Lower leg skin (tissue), 4 donors: ENCODE measurements at regions not wholly inside any gene's neighbourhood (a gene's known extent, or its start where the extent isn't known, plus 50 kb on each side); places are given as distances from the start of the nearest gene placed in this dataset.

Experiments
- DNase-seq, 2 donors: peaks; one replicate each; pipeline ENCODE4 v3.0.0-alpha.2; 2019; ENCODE audit warnings: low spot score in 2 of 2
- H3K4me3 ChIP-seq: fragments of 200-600 bp; sonication (generic); 2 replicates; pipeline ENCODE4 v1.5.1; 2017; ENCODE audit warnings: mild to moderate bottlenecking, low read depth; ENCODE audit not compliant: poor library complexity, severe bottlenecking
- CTCF ChIP-seq, 3 donors: fragments of 450-650 bp; IDR thresholded peaks; one replicate each; pipeline ENCODE4 v1.5.1; 2016; ENCODE audit warnings: antibody characterized with exemption in 3 of 3, mild to moderate bottlenecking in 3 of 3, moderate library complexity in 2 of 3
- POLR2A ChIP-seq, 2 donors: fragments of 450-650 bp; IDR thresholded peaks; one replicate each; pipeline ENCODE4 v1.6.1; 2016 to 2017; ENCODE audit warnings: antibody characterized with exemption in 2 of 2, mild to moderate bottlenecking in 1 of 2, moderate library complexity in 1 of 2
- WGBS, 2 donors: methylation state at CpG; one replicate each; pipeline ENCODE4 v1.1.5; 2018; 5-methylcytosine and 5-hydroxymethylcytosine counted together
- intact Hi-C: fragments of 100-400 bp; cut with DNase I; formaldehyde crosslinking; loops from one replicate; pipeline ENCODE4 v1.15.0; 2023; ENCODE audit warnings: low total_unique reads

GRCh38 chr4:30821275-30821674 lies 101.1 kb downstream of the PCDH7 start:
- TF ChIP-seq POLR2A (IDR thresholded peaks at IDR 0.05) (no peak), CTCF (IDR thresholded peaks at IDR 0.05) (no peak)
- intact Hi-C loops: no loop called here
- no peak for DNase-seq
- no peak overlapping the region for H3K4me3 ChIP-seq
- WGBS, 2 donors: 79 to 88% methylated on average over 4 of the region's 4 CpGs

GRCh38 chr4:30821859-30822612 lies 101.9 kb downstream of the PCDH7 start:
- 80 to 81% methylated on average over 12 of the region's 12 CpGs for WGBS, 2 donors
- TF ChIP-seq CTCF (IDR thresholded peaks at IDR 0.05) (no peak), POLR2A (IDR thresholded peaks at IDR 0.05) (no peak)
- no peak overlapping the region for H3K4me3 ChIP-seq
- DNase-seq: no peak
- intact Hi-C loops: no loop called here

GRCh38 chr4:30822911-30823551 lies 102.9 kb downstream of the PCDH7 start:
- 83 to 87% methylated on average over 10 of the region's 10 CpGs for WGBS, 2 donors
- intact Hi-C loops: no loop called here
- H3K4me3 ChIP-seq: no peak overlapping the region
- DNase-seq: no peak
- TF ChIP-seq POLR2A (IDR thresholded peaks at IDR 0.05): no peak

GRCh38 chr4:30825008-30825770 lies 105.0 kb downstream of the PCDH7 start:
- no peak for DNase-seq

GRCh38 chr4:30828264-30828926 lies 108.2 kb downstream of the PCDH7 start:
- intact Hi-C loops: no loop called here
- DNase-seq: no peak
- 84% methylated on average over 5 of the region's 5 CpGs for WGBS, 2 donors
- H3K4me3 ChIP-seq: no peak overlapping the region
- TF ChIP-seq POLR2A (IDR thresholded peaks at IDR 0.05): no peak
- no peak for TF ChIP-seq CTCF (IDR thresholded peaks at IDR 0.05)

More at GRCh38 chr4:30825008-30825770, 105.0 kb downstream of the PCDH7 start:
- H3K4me3 ChIP-seq: no peak overlapping the region
- no peak for TF ChIP-seq CTCF (IDR thresholded peaks at IDR 0.05)
- no peak for TF ChIP-seq POLR2A (IDR thresholded peaks at IDR 0.05)
- 93 to 100% methylated on average over 1 of the region's 1 CpG for WGBS, 2 donors
- intact Hi-C loops: no loop called here
